OCI-LY1 (cell line): ENCODE measurements at regions not wholly inside any gene's neighbourhood (a gene's known extent, or its start where the extent isn't known, plus 50 kb on each side); places are given as distances from the start of the nearest gene placed in this dataset.

Experiments
- H2AFZ ChIP-seq: fragments of 200-600 bp; sonication (generic), shearing (Covaris generic); 2 replicates; pipeline ENCODE4 v1.6.0; 2014; ENCODE audit warnings: antibody characterized with exemption, mild to moderate bottlenecking, low read length
- H3F3A ChIP-seq: fragments of 200-600 bp; sonication (generic), shearing (Covaris generic); 2 replicates; pipeline ENCODE4 v1.6.0; 2014; ENCODE audit warnings: mild to moderate bottlenecking, antibody characterized with exemption, low read length, moderate library complexity; ENCODE audit not compliant: insufficient read depth
- H3K27ac ChIP-seq: fragments of 200-600 bp; sonication (generic); 2 replicates; pipeline ENCODE4 v1.5.1; 2014; ENCODE audit warnings: low read length, mixed run types, mild to moderate bottlenecking, low read depth; ENCODE audit not compliant: poor library complexity, severe bottlenecking
- H3K27me3 ChIP-seq: fragments of 200-600 bp; sonication (generic); 2 replicates; pipeline ENCODE4 v1.6.0; 2014; ENCODE audit warnings: antibody characterized with exemption, mild to moderate bottlenecking, low read length, moderate library complexity; ENCODE audit not compliant: insufficient read depth
- H3K36me3 ChIP-seq: fragments of 200-600 bp; sonication (generic); 2 replicates; pipeline ENCODE4 v1.6.1; 2014; ENCODE audit warnings: mild to moderate bottlenecking, antibody characterized with exemption, low read length, moderate library complexity, mixed read lengths; ENCODE audit not compliant: insufficient read depth
- H3K4me1 ChIP-seq: fragments of 200-600 bp; sonication (generic); 2 replicates; pipeline ENCODE4 v1.5.1; 2014; ENCODE audit warnings: mild to moderate bottlenecking, low read length, moderate library complexity; ENCODE audit not compliant: insufficient read depth, severe bottlenecking
- H3K4me2 ChIP-seq: fragments of 200-600 bp; sonication (generic), shearing (Covaris generic); 2 replicates; pipeline ENCODE4 v1.6.1; 2014; ENCODE audit warnings: low read length
- H3K4me3 ChIP-seq: fragments of 200-600 bp; sonication (generic); 2 replicates; pipeline ENCODE4 v1.5.1; 2014; ENCODE audit warnings: low read length, low read depth, mild to moderate bottlenecking, mixed read lengths; ENCODE audit not compliant: poor library complexity, severe bottlenecking
- H3K79me2 ChIP-seq: fragments of 200-600 bp; shearing (Covaris generic); 2 replicates; pipeline ENCODE4 v1.6.1; 2016; ENCODE audit warnings: mixed run types, low read length, mixed read lengths; ENCODE audit not compliant: insufficient read depth
- H3K9ac ChIP-seq: fragments of 200-600 bp; sonication (generic), shearing (Covaris generic); 2 replicates; pipeline ENCODE4 v1.6.1; 2014; ENCODE audit warnings: mild to moderate bottlenecking, low read length, mixed read lengths
- H3K9me2 ChIP-seq: fragments of 200-600 bp; sonication (generic), shearing (Covaris generic); 2 replicates; pipeline ENCODE4 v1.6.1; 2014; ENCODE audit warnings: low read depth, mild to moderate bottlenecking, low read length, mixed read lengths
- H3K9me3 ChIP-seq: fragments of 200-600 bp; shearing (Covaris generic); 2 replicates; pipeline ENCODE4 v1.6.1; 2014; ENCODE audit warnings: low read length, mixed read lengths
- H4K20me1 ChIP-seq: fragments of 200-600 bp; sonication (generic), shearing (Covaris generic); 2 replicates; pipeline ENCODE4 v1.6.0; 2016; ENCODE audit warnings: mild to moderate bottlenecking, low read length; ENCODE audit not compliant: insufficient read depth
- EZH2 ChIP-seq: fragments of 200-600 bp; sonication (generic), shearing (Covaris generic); IDR thresholded peaks from 2 replicates; pipeline ENCODE4 v1.8.0; 2017; ENCODE audit warnings: borderline replicate concordance, mixed run types, mild to moderate bottlenecking, antibody characterized with exemption, low read length, moderate library complexity, mixed read lengths
- TF ChIP-seq, protein P1 (sequence below): fragments of 200-600 bp; sonication (generic), shearing (Covaris generic); IDR thresholded peaks from 2 replicates; pipeline ENCODE4 v1.5.1; 2017; ENCODE audit warnings: mild to moderate bottlenecking, antibody characterized with exemption, low read length, moderate library complexity, mixed read lengths

- Histone ChIP-seq H3K27ac (no peak overlapping the region), H2AFZ (no peak overlapping the region), H3K4me3 (no peak overlapping the region), H3K9me2 (no peaks in the 10 kb centered on the region), H3K36me3 (no peaks in the 10 kb centered on the region), H3K9ac (no peak overlapping the region), H3K9me3 (no peaks in the 10 kb centered on the region), H3K4me1 (no peaks in the 10 kb centered on the region), H3F3A (no peaks in the 10 kb centered on the region), H3K79me2 (no peaks in the 10 kb centered on the region), H4K20me1 (no peaks in the 10 kb centered on the region), H3K27me3 (no peaks in the 10 kb centered on the region), H3K4me2 (no peak overlapping the region)
- TF ChIP-seq EZH2 = no peak
- TF ChIP-seq, protein P1, sequence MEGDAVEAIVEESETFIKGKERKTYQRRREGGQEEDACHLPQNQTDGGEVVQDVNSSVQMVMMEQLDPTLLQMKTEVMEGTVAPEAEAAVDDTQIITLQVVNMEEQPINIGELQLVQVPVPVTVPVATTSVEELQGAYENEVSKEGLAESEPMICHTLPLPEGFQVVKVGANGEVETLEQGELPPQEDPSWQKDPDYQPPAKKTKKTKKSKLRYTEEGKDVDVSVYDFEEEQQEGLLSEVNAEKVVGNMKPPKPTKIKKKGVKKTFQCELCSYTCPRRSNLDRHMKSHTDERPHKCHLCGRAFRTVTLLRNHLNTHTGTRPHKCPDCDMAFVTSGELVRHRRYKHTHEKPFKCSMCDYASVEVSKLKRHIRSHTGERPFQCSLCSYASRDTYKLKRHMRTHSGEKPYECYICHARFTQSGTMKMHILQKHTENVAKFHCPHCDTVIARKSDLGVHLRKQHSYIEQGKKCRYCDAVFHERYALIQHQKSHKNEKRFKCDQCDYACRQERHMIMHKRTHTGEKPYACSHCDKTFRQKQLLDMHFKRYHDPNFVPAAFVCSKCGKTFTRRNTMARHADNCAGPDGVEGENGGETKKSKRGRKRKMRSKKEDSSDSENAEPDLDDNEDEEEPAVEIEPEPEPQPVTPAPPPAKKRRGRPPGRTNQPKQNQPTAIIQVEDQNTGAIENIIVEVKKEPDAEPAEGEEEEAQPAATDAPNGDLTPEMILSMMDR = no peak
Measured at GRCh38 chr2:108067820-108068405, 81.6 kb downstream of the SLC5A7 start.

DNA sequence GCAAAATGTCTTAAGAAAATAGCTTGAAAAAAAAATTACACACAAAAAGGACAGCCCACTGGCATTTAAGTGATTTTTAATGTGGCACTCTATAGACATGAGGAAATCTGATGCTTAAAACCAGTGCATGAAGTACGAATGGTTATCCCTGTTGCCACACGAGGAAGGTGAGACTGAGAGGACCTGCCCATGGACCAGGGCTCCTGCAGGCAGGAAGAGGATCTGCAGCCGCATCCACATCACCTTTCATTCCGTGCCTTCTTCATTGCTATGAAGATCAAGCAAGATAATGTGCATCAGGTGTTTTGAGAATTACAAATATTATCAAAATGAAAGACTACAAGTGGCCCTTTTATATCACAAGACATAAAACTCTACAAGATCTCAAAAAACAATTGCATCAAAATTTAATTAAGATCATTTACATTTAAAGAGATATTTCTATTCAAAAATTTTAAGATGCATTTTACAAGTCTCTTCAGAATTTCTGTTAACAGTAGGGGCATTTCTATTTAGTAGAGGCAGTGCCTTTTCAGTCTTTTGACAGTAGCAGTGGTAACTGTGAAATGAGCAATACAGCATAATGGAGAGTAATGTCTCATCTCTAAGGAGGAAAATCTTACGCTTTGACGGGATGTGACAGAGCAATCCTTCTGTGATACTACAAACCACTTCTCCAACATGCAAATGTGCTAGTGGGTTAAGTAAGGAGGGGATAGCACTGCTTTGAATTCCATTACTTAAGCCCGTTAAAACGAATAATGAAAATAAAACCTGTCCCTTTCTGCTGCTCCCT, 83.4 kb downstream of the SLC5A7 start:
- no peaks in the 10 kb centered on the region for H3K36me3 ChIP-seq
- no peaks in the 10 kb centered on the region for H3K79me2 ChIP-seq
- no peaks in the 10 kb centered on the region for H3F3A ChIP-seq
- H3K9me2 ChIP-seq = no peaks in the 10 kb centered on the region
- H2AFZ ChIP-seq = no peak overlapping the region
- H3K27ac ChIP-seq = no peak overlapping the region
- no peaks in the 10 kb centered on the region for H4K20me1 ChIP-seq
- no peak overlapping the region for H3K4me3 ChIP-seq
- TF ChIP-seq, protein P1 = no peak
- TF ChIP-seq EZH2 = no peak
- no peaks in the 10 kb centered on the region for H3K4me1 ChIP-seq
- H3K4me2 ChIP-seq = no peak overlapping the region
- no peaks in the 10 kb centered on the region for H3K27me3 ChIP-seq
- no peak overlapping the region for H3K9ac ChIP-seq
- H3K9me3 ChIP-seq = no peaks in the 10 kb centered on the region

DNA sequence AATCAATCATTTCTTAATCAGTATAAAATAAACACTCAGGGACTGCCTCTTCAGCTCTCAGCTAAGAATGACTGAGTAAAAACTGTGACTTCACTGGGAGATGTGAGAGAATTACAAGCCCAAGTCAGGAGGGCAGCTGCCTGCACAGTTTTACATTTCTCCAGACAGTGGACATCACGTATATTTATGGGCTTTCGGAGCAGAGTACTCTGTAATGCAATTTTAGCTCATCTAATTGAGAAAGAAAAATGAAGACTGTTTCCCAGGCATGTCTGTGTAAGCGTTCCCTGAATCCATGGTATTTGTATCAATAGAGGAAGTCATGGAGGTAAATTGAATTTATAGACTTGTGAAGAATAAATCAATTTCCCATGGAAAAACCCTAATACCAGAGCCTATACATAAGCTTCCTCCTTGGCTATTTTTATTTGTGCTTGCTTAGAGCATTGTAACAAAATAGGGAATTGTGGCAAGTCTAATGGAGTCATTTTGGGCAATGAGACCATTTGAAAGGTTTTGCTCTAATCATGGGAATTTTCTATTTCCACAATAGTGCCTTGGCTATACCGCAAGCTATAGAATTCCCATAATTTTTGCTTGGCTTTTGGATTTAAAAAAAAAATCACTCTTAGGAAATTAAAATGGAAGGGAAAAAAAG, 87.2 kb downstream of the SLC5A7 start:
- TF ChIP-seq EZH2 = no peak
- TF ChIP-seq, protein P1 = no peak
- Histone ChIP-seq H3K4me1 (no peaks in the 10 kb centered on the region), H3K9ac (no peak overlapping the region), H4K20me1 (no peaks in the 10 kb centered on the region), H3K79me2 (no peaks in the 10 kb centered on the region), H3K27me3 (no peaks in the 10 kb centered on the region), H3K27ac (no peak overlapping the region), H3K36me3 (no peaks in the 10 kb centered on the region), H3K9me2 (no peaks in the 10 kb centered on the region), H3K4me2 (no peak overlapping the region), H3K4me3 (no peak overlapping the region), H2AFZ (no peak overlapping the region), H3K9me3 (no peaks in the 10 kb centered on the region), H3F3A (no peaks in the 10 kb centered on the region)
